Hindlimb muscle (tissue), 1 donor: ENCODE measurements at regions not wholly inside any gene's neighbourhood (a gene's known extent, or its start where the extent isn't known, plus 50 kb on each side); places are given as distances from the start of the nearest gene placed in this dataset.

Source experiments
- DNase-seq: peaks from one replicate; pipeline ENCODE4 v3.0.0-alpha.2; 2013

- no peak for DNase-seq
These were observed 73.9 kb upstream of the TRIB2 start for GRCh38 chr2:12642859-12643258.

GRCh38 chr2:12649602-12650400 is 66.9 kb upstream of the TRIB2 start:
- no peak for DNase-seq

GRCh38 chr2:12651641-12652040 is 65.1 kb upstream of the TRIB2 start:
- no peak for DNase-seq

GRCh38 chr2:12652723-12653122 is 64.0 kb upstream of the TRIB2 start:
- no peak for DNase-seq

GRCh38 chr2:12657560-12657959 is 59.2 kb upstream of the TRIB2 start:
- no peak for DNase-seq

- no peak for DNase-seq
These were observed 58.3 kb upstream of the TRIB2 start for GRCh38 chr2:12658310-12658945.

GRCh38 chr2:12661489-12661888 is 55.2 kb upstream of the TRIB2 start:
- DNase-seq: no peak

- no peak for DNase-seq
These were observed 53.3 kb upstream of the TRIB2 start for GRCh38 chr2:12663306-12664037.

- DNase-seq: no peak
These were observed 51.4 kb upstream of the TRIB2 start for GRCh38 chr2:12665334-12665733.

GRCh38 chr2:12666445-12666844 is 50.3 kb upstream of the TRIB2 start:
- no peak for DNase-seq
